Spleen (tissue), 11 donors: ENCODE measurements at regions not wholly inside any gene's neighbourhood (a gene's known extent, or its start where the extent isn't known, plus 50 kb on each side); places are given as distances from the start of the nearest gene placed in this dataset.

ENCODE experiments used
- DNase-seq: peaks from one replicate; pipeline ENCODE4 v3.0.0-alpha.2; 2020
- H3K27ac ChIP-seq, 8 donors: fragments of 200-600 bp; sonication (generic) in 7 of 8; 1 replicate in 4 of 8; 2 replicates in 4 of 8; pipeline versions ENCODE4 v1.5.0 to v1.8.0; 2016 to 2021; ENCODE audit warnings: inconsistent platforms in 4 of 8, mild to moderate bottlenecking in 4 of 8, moderate library complexity in 1 of 8
- H3K27me3 ChIP-seq, 7 donors: fragments of 200-600 bp; sonication (generic) in 6 of 7; replicated peaks in 1 of 7; 1 replicate in 4 of 7; 2 replicates in 3 of 7; pipeline versions ENCODE4 v1.5.0 to v1.8.0; 2016 to 2021; ENCODE audit warnings: inconsistent platforms in 3 of 7, mild to moderate bottlenecking in 1 of 7
- H3K36me3 ChIP-seq, 6 donors: fragments of 200-600 bp; sonication (generic) in 5 of 6; 1 replicate in 4 of 6; 2 replicates in 2 of 6; pipeline versions ENCODE4 v1.5.0 to v1.8.0; 2016 to 2021; ENCODE audit warnings: inconsistent platforms in 2 of 6
- H3K4me1 ChIP-seq, 6 donors: fragments of 200-600 bp; sonication (generic) in 5 of 6; 1 replicate in 3 of 6; 2 replicates in 3 of 6; pipeline versions ENCODE4 v1.5.0 to v1.8.0; 2016 to 2021; ENCODE audit warnings: inconsistent platforms in 3 of 6
- H3K4me3 ChIP-seq, 8 donors: fragments of 200-600 bp; sonication (generic) in 7 of 8; 1 replicate in 4 of 8; 2 replicates in 4 of 8; pipeline versions ENCODE4 v1.5.0 to v1.8.0; 2016 to 2021; ENCODE audit warnings: inconsistent platforms in 4 of 8, mild to moderate bottlenecking in 4 of 8, moderate library complexity in 2 of 8
- H3K9me3 ChIP-seq, 8 donors: fragments of 200-600 bp; sonication (generic) in 7 of 8; 1 replicate in 4 of 8; 2 replicates in 4 of 8; pipeline versions ENCODE4 v1.5.0 to v1.8.0; 2016 to 2021; ENCODE audit warnings: inconsistent platforms in 4 of 8
- POLR2A ChIP-seq, 3 donors: fragments of 450-650 bp; IDR thresholded peaks; one replicate each; pipeline ENCODE4 v1.5.1; 2017; ENCODE audit warnings: antibody characterized with exemption in 3 of 3, mild to moderate bottlenecking in 1 of 3
- POLR2AphosphoS5 ChIP-seq, 3 donors: sonication (generic); formaldehyde crosslinking; IDR thresholded peaks; one replicate each; pipeline ENCODE4 v1.5.1; 2017; ENCODE audit warnings: antibody characterized with exemption in 3 of 3
- WGBS, 5 donors: extraction: QIAGEN DNeasy Blood & Tissue Kit in 3 of 5; methylation state at CpG; one replicate each; pipeline versions ENCODE4 v1.1.5 to v1.1.7; 2013 to 2018; 5-methylcytosine and 5-hydroxymethylcytosine counted together
- intact Hi-C: fragments of 100-400 bp; cut with DNase I; formaldehyde crosslinking; loops from one replicate; pipeline ENCODE4 v1.15.0; 2023; ENCODE audit warnings: low total_unique reads
- TF ChIP-seq, protein P1 (sequence below), 11 experiments: fragments of 200-600 bp in 7 of 11; fragments of 450-650 bp in 4 of 11; sonication (generic) in 4 of 11; IDR thresholded peaks in 8 of 11; conservative IDR thresholded peaks in 3 of 11; 1 replicate in 7 of 11; 2 replicates in 4 of 11; pipeline versions ENCODE4 v1.4.0 to v1.8.0; 2016 to 2021; ENCODE audit warnings: antibody characterized with exemption in 11 of 11, inconsistent platforms in 4 of 11, mild to moderate bottlenecking in 1 of 11
- donor health status: healthy with polysubstance abuse.
- donor health status: DM: no; HTN: no; CAD: no; lungs with moderate emphysema.
- donor health status: DM: no; HTN: no; CAD: no.
- donor health status: Bipolar disorder and iron deficiency.
- donor health status: healthy.
- donor health status: DM: no; HTN: no; CAD: no.
- donor health status: DM: yes; HTN: yes; CAD: no.

GRCh38 chr2:181164699-181165098 lies 184.3 kb downstream of the UBE2E3 start:
- Histone ChIP-seq H3K27ac (peak overlapping the region in 7 of 8 donors; percentile 52 to 82 (median 67)), H3K9me3 (peaks cover 0 to 22% (median 0%) of the 10 kb centered on the region in 8 donors), H3K4me3 (peak overlapping the region in 1 of 8 donors; percentile 26), H3K36me3 (no peaks in the 10 kb centered on the region), H3K27me3 (no peaks in the 10 kb centered on the region), H3K4me1 (peaks cover 0 to 34% (median 21%) of the 10 kb centered on the region in 6 donors)
- intact Hi-C loops = no loop called here
- DNase-seq = no peak
- TF ChIP-seq POLR2A (IDR thresholded peaks at IDR 0.05) (no peak), POLR2AphosphoS5 (IDR thresholded peaks at IDR 0.05) (no peak)
- TF ChIP-seq, protein P1, sequence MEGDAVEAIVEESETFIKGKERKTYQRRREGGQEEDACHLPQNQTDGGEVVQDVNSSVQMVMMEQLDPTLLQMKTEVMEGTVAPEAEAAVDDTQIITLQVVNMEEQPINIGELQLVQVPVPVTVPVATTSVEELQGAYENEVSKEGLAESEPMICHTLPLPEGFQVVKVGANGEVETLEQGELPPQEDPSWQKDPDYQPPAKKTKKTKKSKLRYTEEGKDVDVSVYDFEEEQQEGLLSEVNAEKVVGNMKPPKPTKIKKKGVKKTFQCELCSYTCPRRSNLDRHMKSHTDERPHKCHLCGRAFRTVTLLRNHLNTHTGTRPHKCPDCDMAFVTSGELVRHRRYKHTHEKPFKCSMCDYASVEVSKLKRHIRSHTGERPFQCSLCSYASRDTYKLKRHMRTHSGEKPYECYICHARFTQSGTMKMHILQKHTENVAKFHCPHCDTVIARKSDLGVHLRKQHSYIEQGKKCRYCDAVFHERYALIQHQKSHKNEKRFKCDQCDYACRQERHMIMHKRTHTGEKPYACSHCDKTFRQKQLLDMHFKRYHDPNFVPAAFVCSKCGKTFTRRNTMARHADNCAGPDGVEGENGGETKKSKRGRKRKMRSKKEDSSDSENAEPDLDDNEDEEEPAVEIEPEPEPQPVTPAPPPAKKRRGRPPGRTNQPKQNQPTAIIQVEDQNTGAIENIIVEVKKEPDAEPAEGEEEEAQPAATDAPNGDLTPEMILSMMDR (IDR thresholded peaks at IDR 0.05 in 8 of 11, conservative IDR thresholded peaks at IDR 0.05 in 3 of 11) = no peak

DNA sequence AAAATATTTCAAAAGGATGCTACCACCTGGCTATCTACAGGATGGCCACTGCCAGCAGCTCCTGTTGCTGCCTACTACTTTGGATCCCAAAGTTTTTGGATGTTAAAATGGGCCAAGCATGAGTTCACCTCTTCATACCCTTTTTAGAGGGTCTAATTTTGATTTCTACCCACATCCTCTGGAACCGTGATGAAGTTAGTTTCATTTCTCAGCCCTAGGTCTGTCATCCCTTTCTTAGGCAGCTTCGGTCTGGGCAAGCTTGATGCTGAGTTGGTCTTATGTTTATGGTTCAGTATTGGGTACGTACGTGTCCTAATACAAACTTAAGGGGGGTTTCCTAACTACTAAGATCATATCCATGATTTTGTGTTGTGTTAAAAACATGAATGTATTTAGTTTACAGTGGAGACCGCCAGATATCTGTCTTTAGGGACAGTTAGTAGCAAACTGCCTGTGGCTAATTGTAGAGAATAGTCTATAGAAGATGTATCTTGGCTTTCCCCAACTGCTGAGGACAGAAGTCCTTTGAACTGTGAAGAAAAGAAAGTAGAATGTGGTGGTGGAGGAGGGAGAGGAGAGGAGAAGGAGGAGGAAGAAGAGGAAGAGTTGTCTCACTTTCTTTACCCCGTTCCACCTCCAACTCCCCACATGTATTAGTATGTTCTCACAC lies 184.9 kb downstream of the UBE2E3 start:
- 41 to 56% (median 50%) methylated on average over 6 of the region's 6 CpGs for WGBS, 5 donors
- H3K27ac ChIP-seq = peak overlapping the region; percentile 28 to 82 (median 66)

GRCh38 chr2:181169503-181169902 lies 189.1 kb downstream of the UBE2E3 start:
- no peaks in the 10 kb centered on the region for H3K36me3 ChIP-seq
- intact Hi-C loops = no loop called here
- H3K4me3 ChIP-seq = no peak overlapping the region
- TF ChIP-seq POLR2A (IDR thresholded peaks at IDR 0.05) (no peak), POLR2AphosphoS5 (IDR thresholded peaks at IDR 0.05) (no peak)
- TF ChIP-seq, protein P1 (IDR thresholded peaks at IDR 0.05 in 8 of 11, conservative IDR thresholded peaks at IDR 0.05 in 3 of 11) = no peak
- H3K9me3 ChIP-seq = peaks cover 0 to 22% (median 0%) of the 10 kb centered on the region in 8 donors
- WGBS, 5 donors = 60 to 82% (median 71%) methylated on average over 1 of the region's 1 CpG
- H3K27ac ChIP-seq = no peak overlapping the region
- H3K4me1 ChIP-seq = peaks cover 0 to 15% (median 8%) of the 10 kb centered on the region in 6 donors
- DNase-seq = no peak
- H3K27me3 ChIP-seq = no peaks in the 10 kb centered on the region

More for the DNA sequence above, 184.9 kb downstream of the UBE2E3 start:
- TF ChIP-seq POLR2A (IDR thresholded peaks at IDR 0.05) (no peak), POLR2AphosphoS5 (IDR thresholded peaks at IDR 0.05) (no peak)
- TF ChIP-seq, protein P1 (IDR thresholded peaks at IDR 0.05 in 8 of 11, conservative IDR thresholded peaks at IDR 0.05 in 3 of 11) = no peak
- peak overlapping the region in 1 of 8 donors; percentile 26 for H3K4me3 ChIP-seq
- H3K36me3 ChIP-seq = no peaks in the 10 kb centered on the region
- H3K27me3 ChIP-seq = no peaks in the 10 kb centered on the region
- no peak for DNase-seq
- peaks cover 0 to 34% (median 21%) of the 10 kb centered on the region in 6 donors for H3K4me1 ChIP-seq
- intact Hi-C loops = no loop called here
- H3K9me3 ChIP-seq = peaks cover 0 to 22% (median 0%) of the 10 kb centered on the region in 8 donors

DNA sequence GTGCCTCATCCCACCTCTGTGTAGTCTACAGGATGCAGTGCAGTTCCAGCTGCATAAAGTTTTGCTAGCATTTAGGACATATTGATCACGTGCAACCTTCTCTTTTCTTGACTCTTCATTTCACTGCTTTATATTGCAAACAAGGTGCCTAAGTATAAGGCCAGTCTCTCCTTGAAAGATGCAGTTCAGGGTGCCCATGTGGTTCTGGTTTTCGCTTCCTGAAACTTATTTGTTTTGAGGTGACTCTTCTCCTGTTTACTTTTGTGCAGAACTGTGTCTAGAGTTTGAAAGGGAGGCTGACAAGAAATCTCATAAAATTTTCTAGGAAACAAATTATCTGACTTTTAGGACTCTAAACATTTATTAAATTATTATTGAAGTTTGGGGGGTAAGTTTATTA lies 189.9 kb downstream of the UBE2E3 start:
- Histone ChIP-seq H3K36me3 (no peaks in the 10 kb centered on the region), H3K4me3 (no peak overlapping the region), H3K27me3 (no peaks in the 10 kb centered on the region), H3K27ac (no peak overlapping the region), H3K9me3 (peaks cover 0 to 22% (median 0%) of the 10 kb centered on the region in 8 donors), H3K4me1 (peaks cover 0 to 7% (median under 1%) of the 10 kb centered on the region in 6 donors)
- intact Hi-C loops = no loop called here
- no peak for DNase-seq
- TF ChIP-seq, protein P1 (IDR thresholded peaks at IDR 0.05 in 8 of 11, conservative IDR thresholded peaks at IDR 0.05 in 3 of 11) = no peak
- TF ChIP-seq POLR2A (IDR thresholded peaks at IDR 0.05) = no peak
- no peak for TF ChIP-seq POLR2AphosphoS5 (IDR thresholded peaks at IDR 0.05)
- WGBS, 5 donors = 64 to 78% (median 71%) methylated on average over 2 of the region's 2 CpGs
